HG03108 (cell line): ENCODE measurements at regions not wholly inside any gene's neighbourhood (a gene's known extent, or its start where the extent isn't known, plus 50 kb on each side); places are given as distances from the start of the nearest gene placed in this dataset.
"Not testable (repeated sequence)": the region's sequence is repeated elsewhere in the genome, so short reads cannot be mapped to it uniquely, and the experiment has no call there.

Experiments
- ATAC-seq: cut with Tn5 transposase; IDR thresholded peaks from one replicate; pipeline ENCODE4 v1.9.1; 2021; ENCODE audit warnings: moderate library complexity; ENCODE audit not compliant: unreplicated experiment

GRCh38 chr5:154653764-154654485, 101.3 kb upstream of the LARP1 start:
- ATAC-seq: no peak

- ATAC-seq: no peak
Measured at GRCh38 chr5:154653418-154653763, 101.8 kb upstream of the LARP1 start.

GRCh38 chr5:154652746-154653417, 102.3 kb upstream of the LARP1 start:
- ATAC-seq: no peak

- ATAC-seq: not testable (repeated sequence)
Measured at GRCh38 chr5:154651795-154652194, 103.4 kb upstream of the LARP1 start.

GRCh38 chr5:154648706-154649105, 106.5 kb upstream of the LARP1 start:
- ATAC-seq: no peak

GRCh38 chr5:154648229-154648628, 106.9 kb upstream of the LARP1 start:
- no peak for ATAC-seq

- ATAC-seq: no peak
Measured at GRCh38 chr5:154647761-154648145, 107.4 kb upstream of the LARP1 start.

GRCh38 chr5:154647114-154647760, 107.9 kb upstream of the LARP1 start:
- peak; percentile 67 for ATAC-seq

GRCh38 chr5:154646745-154647113, 108.4 kb upstream of the LARP1 start:
- ATAC-seq: peak; percentile 6

GRCh38 chr5:154644745-154645411, 110.3 kb upstream of the LARP1 start:
- no peak for ATAC-seq

GRCh38 chr5:154642499-154643245, 112.5 kb upstream of the LARP1 start:
- no peak for ATAC-seq

GRCh38 chr5:154640213-154640831, 114.9 kb upstream of the LARP1 start:
- ATAC-seq: not testable (repeated sequence)

GRCh38 chr5:154636786-154637185, 118.4 kb upstream of the LARP1 start:
- not testable (repeated sequence) for ATAC-seq

GRCh38 chr5:154636271-154636670, 118.9 kb upstream of the LARP1 start:
- not testable (repeated sequence) for ATAC-seq

- not testable (repeated sequence) for ATAC-seq
Measured at GRCh38 chr5:154633744-154634143, 121.4 kb upstream of the LARP1 start.

GRCh38 chr5:154631141-154631540, 124.0 kb upstream of the LARP1 start:
- ATAC-seq: no peak

GRCh38 chr5:154630410-154630809, 124.8 kb upstream of the LARP1 start:
- ATAC-seq: no peak

- no peak for ATAC-seq
Measured at GRCh38 chr5:154628685-154629084, 126.5 kb upstream of the LARP1 start.

GRCh38 chr5:154627698-154628678, 127.2 kb upstream of the LARP1 start:
- no peak for ATAC-seq
